Large intestine (tissue), 3 donors: ENCODE measurements at regions not wholly inside any gene's neighbourhood (a gene's known extent, or its start where the extent isn't known, plus 50 kb on each side); places are given as distances from the start of the nearest gene placed in this dataset.

ENCODE experiments used
- DNase-seq, 2 donors: peaks; one replicate each; pipeline versions ENCODE4 v3.0.0 to v3.0.0-alpha.2; 2013
- H3K27ac ChIP-seq: one replicate; pipeline ENCODE4 v1.5.1; 2013; ENCODE audit warnings: low read length
- H3K27me3 ChIP-seq: 2 replicates; pipeline ENCODE4 v1.6.1; 2013; ENCODE audit warnings: low read length; ENCODE audit not compliant: control insufficient read depth, insufficient read depth
- H3K36me3 ChIP-seq: 2 replicates; pipeline ENCODE4 v1.6.1; 2013; ENCODE audit warnings: low read length; ENCODE audit not compliant: control insufficient read depth, insufficient read depth
- H3K4me1 ChIP-seq: one replicate; pipeline ENCODE4 v1.6.1; 2013; ENCODE audit warnings: low read length; ENCODE audit not compliant: control insufficient read depth, insufficient read depth
- H3K4me3 ChIP-seq: one replicate; pipeline ENCODE4 v1.5.1; 2013; ENCODE audit warnings: low read length
- H3K9me3 ChIP-seq: one replicate; pipeline ENCODE4 v1.6.1; 2013; ENCODE audit warnings: mild to moderate bottlenecking, low read depth, low read length, moderate library complexity; ENCODE audit not compliant: control insufficient read depth
- WGBS: methylation state at CpG from one replicate; pipeline ENCODE4 v1.1.5; 2013; ENCODE audit warnings: low lambda C conversion rate; ENCODE audit not compliant: insufficient coverage; 5-methylcytosine and 5-hydroxymethylcytosine counted together

DNA sequence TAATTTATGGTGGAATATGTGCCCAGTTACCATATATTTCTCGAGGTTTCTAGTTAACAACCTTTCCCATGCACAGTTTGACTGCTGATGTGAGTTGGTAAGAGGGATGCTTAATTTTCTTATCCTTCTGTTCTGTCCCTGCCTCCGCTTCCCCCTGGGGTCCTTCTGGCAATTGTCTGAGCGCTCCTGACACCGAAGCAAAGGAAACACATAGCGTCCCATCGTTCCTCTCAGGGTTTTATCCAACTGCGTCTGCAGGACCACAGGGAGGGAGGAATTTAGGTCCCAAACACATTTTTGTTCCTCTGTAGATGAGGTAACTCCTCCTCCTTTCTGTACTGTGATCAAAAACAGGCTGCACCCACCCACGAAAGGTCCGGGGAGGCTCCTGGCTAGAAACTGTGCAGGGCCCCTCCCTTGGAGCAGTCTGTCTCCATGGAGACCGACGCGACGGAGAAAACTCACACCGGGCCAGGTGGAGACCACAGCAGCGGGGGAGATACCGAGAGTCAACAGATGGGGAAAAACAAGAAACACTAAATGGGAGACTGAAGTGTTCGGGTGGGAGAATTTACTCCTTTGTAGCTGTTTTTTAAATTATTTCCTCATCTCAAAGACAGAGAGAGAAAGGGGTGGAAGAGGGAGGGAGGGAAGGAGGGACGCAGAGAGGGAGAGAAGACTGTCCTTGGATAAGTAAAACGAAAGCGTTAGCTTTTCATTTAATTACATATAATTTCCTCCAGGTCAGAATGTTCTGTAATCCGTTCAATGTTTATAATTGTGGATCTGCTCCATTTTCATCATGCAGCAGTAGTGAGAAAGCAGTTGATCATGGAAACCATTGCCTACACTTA lies 191.8 kb upstream of the NBEA start:
- peak overlapping the region; percentile 9 for H3K4me3 ChIP-seq
- H3K27ac ChIP-seq: no peak overlapping the region
- no peaks in the 10 kb centered on the region for H3K9me3 ChIP-seq
- H3K36me3 ChIP-seq: no peaks in the 10 kb centered on the region
- WGBS: 0% methylated on average over 4 of the region's 21 CpGs
- no peaks in the 10 kb centered on the region for H3K4me1 ChIP-seq
- H3K27me3 ChIP-seq: peaks cover 5% of the 10 kb centered on the region
- DNase-seq: peak in 1 of 2 donors; percentile 24

- no peaks in the 10 kb centered on the region for H3K4me1 ChIP-seq
- WGBS: 29% methylated on average over 1 of the region's 3 CpGs
- H3K4me3 ChIP-seq: no peak overlapping the region
- no peaks in the 10 kb centered on the region for H3K36me3 ChIP-seq
- no peaks in the 10 kb centered on the region for H3K9me3 ChIP-seq
- no peak overlapping the region for H3K27ac ChIP-seq
- DNase-seq: no peak
- H3K27me3 ChIP-seq: peaks cover 5% of the 10 kb centered on the region
Observed at GRCh38 chr13:34751044-34751443, 191.0 kb upstream of the NBEA start.

GRCh38 chr13:34751492-34751891 lies 190.6 kb upstream of the NBEA start:
- H3K27ac ChIP-seq: no peak overlapping the region
- H3K27me3 ChIP-seq: peaks cover 5% of the 10 kb centered on the region
- no peak overlapping the region for H3K4me3 ChIP-seq
- no peaks in the 10 kb centered on the region for H3K36me3 ChIP-seq
- no CpG with 5 or more reads among the region's 3 CpGs for WGBS
- no peaks in the 10 kb centered on the region for H3K9me3 ChIP-seq
- H3K4me1 ChIP-seq: no peaks in the 10 kb centered on the region
- DNase-seq: no peak

DNA sequence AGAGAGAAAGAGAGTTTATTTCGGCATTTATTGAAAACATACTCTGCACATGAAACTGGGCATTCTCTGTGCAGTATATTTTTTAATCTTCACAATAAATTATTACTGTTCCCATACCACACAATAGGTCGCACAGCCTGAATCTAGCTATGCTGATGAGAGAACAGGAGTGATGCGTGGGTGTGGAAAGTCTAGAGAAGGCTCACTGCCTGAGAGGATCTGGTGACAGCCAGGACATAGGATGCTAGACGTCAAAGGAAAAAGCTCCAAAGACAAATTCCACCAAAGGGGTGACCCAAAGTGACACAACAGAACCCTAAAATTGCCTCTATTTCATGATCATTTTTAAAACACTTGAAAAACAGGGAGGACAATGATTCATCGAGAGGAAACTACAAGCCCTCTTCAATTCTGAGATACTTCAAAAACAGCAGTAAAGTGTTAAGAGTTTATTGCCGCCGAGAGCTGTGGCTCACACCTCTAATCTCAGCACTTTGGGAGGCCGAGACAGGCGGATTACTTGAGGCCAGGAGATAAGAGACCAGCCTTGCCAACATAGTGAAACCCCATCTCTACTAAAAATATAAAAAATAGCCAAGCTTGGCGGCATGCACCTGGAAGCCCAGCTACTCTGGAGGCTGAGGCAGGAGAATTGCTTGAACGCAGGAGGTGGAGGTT lies 189.6 kb upstream of the NBEA start:
- WGBS: 60% methylated on average over 1 of the region's 11 CpGs
- Histone ChIP-seq H3K27me3 (peaks cover 5% of the 10 kb centered on the region), H3K27ac (no peak overlapping the region), H3K4me1 (no peaks in the 10 kb centered on the region), H3K36me3 (no peaks in the 10 kb centered on the region), H3K4me3 (no peak overlapping the region), H3K9me3 (no peaks in the 10 kb centered on the region)
- no peak for DNase-seq

- Histone ChIP-seq H3K27ac (no peak overlapping the region), H3K4me3 (no peak overlapping the region), H3K9me3 (no peaks in the 10 kb centered on the region), H3K4me1 (no peaks in the 10 kb centered on the region), H3K27me3 (no peaks in the 10 kb centered on the region), H3K36me3 (no peaks in the 10 kb centered on the region)
- DNase-seq: no peak
- 100% methylated on average over 1 of the region's 3 CpGs for whole genome bisulfite sequencing
Observed at GRCh38 chr13:34756136-34756535, 185.9 kb upstream of the NBEA start.

- no peaks in the 10 kb centered on the region for H3K27me3 ChIP-seq
- DNase-seq: no peak
- H3K9me3 ChIP-seq: no peaks in the 10 kb centered on the region
- no peak overlapping the region for H3K4me3 ChIP-seq
- 80% methylated on average over 2 of the region's 2 CpGs for WGBS
- H3K4me1 ChIP-seq: no peaks in the 10 kb centered on the region
- no peaks in the 10 kb centered on the region for H3K36me3 ChIP-seq
- H3K27ac ChIP-seq: no peak overlapping the region
Observed at GRCh38 chr13:34756572-34756971, 185.5 kb upstream of the NBEA start.

GRCh38 chr13:34757441-34757840 lies 184.6 kb upstream of the NBEA start:
- Histone ChIP-seq H3K4me3 (no peak overlapping the region), H3K27ac (no peak overlapping the region), H3K9me3 (no peaks in the 10 kb centered on the region), H3K4me1 (no peaks in the 10 kb centered on the region), H3K36me3 (no peaks in the 10 kb centered on the region), H3K27me3 (no peaks in the 10 kb centered on the region)
- 100% methylated on average over 2 of the region's 2 CpGs for WGBS
- no peak for DNase-seq

GRCh38 chr13:34758628-34759027 lies 183.4 kb upstream of the NBEA start:
- WGBS: 57% methylated on average over 2 of the region's 2 CpGs
- Histone ChIP-seq H3K27me3 (no peaks in the 10 kb centered on the region), H3K9me3 (no peaks in the 10 kb centered on the region), H3K27ac (no peak overlapping the region), H3K4me3 (no peak overlapping the region), H3K36me3 (no peaks in the 10 kb centered on the region), H3K4me1 (no peaks in the 10 kb centered on the region)
- no peak for DNase-seq

DNA sequence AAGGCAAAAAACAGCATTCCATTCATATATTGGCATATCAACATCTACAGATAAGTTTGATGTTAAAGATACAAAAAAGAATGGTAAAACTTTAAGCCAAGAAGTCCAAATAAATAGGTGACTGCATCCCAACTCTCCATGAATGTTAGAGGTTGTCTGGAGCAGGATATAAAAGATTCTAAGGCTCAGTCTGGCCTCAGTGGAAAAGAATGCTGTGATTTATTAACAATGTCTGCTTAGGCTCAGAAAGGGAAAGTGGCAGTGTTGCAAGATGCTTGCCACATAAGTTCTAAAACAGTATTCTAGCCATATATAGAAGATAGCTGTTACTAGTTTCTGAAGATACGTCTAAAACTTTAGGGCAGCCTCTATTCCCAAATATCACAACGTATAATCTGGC lies 179.8 kb upstream of the NBEA start:
- WGBS: 83% methylated on average over 1 of the region's 2 CpGs
- no peaks in the 10 kb centered on the region for H3K9me3 ChIP-seq
- DNase-seq: no peak
- H3K4me1 ChIP-seq: no peaks in the 10 kb centered on the region
- H3K27ac ChIP-seq: no peak overlapping the region
- no peaks in the 10 kb centered on the region for H3K27me3 ChIP-seq
- no peaks in the 10 kb centered on the region for H3K36me3 ChIP-seq
- no peak overlapping the region for H3K4me3 ChIP-seq

DNA sequence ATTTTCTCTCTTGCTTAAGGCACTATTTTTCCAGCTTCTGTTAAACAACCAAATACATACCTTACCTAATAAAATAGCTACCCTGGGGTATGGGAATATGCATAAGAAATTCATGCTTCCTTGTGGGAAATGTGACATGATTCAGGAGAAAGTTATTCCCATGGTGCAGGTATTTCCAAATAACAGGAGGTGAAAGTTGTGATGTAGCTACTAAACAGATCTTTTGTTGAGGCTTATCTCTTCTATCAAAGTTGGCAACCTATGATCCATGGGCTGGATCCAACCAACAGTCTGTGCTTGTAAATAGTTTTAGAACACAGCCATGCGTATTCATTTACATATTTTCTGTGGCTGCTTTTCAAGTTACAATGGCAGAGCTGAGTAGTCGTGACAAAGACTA lies 177.8 kb upstream of the NBEA start:
- no peak for DNase-seq
- Histone ChIP-seq H3K9me3 (no peaks in the 10 kb centered on the region), H3K4me3 (no peak overlapping the region), H3K27ac (no peak overlapping the region), H3K4me1 (no peaks in the 10 kb centered on the region), H3K36me3 (no peaks in the 10 kb centered on the region), H3K27me3 (no peaks in the 10 kb centered on the region)
- WGBS: no CpG with 5 or more reads among the region's 2 CpGs
